Prostate gland (tissue), 2 donors: ENCODE measurements at regions not wholly inside any gene's neighbourhood (a gene's known extent, or its start where the extent isn't known, plus 50 kb on each side); places are given as distances from the start of the nearest gene placed in this dataset.

Experiments used
- POLR2A ChIP-seq: fragments of 450-650 bp; IDR thresholded peaks from one replicate; pipeline ENCODE4 v1.6.1; 2016; ENCODE audit warnings: antibody characterized with exemption, mild to moderate bottlenecking
- POLR2AphosphoS5 ChIP-seq: sonication (generic); formaldehyde crosslinking; IDR thresholded peaks from one replicate; pipeline ENCODE4 v1.6.1; 2017; ENCODE audit warnings: antibody characterized with exemption
- TF ChIP-seq, protein P1 (sequence below), 4 experiments: fragments of 200-600 bp in 2 of 4; fragments of 450-650 bp in 2 of 4; sonication (generic) in 2 of 4; IDR thresholded peaks; 1 replicate in 3 of 4; 2 replicates in 1 of 4; pipeline ENCODE4 v1.5.1; 2016 to 2019; ENCODE audit warnings: antibody characterized with exemption in 4 of 4, mild to moderate bottlenecking in 2 of 4, moderate library complexity in 2 of 4

DNA sequence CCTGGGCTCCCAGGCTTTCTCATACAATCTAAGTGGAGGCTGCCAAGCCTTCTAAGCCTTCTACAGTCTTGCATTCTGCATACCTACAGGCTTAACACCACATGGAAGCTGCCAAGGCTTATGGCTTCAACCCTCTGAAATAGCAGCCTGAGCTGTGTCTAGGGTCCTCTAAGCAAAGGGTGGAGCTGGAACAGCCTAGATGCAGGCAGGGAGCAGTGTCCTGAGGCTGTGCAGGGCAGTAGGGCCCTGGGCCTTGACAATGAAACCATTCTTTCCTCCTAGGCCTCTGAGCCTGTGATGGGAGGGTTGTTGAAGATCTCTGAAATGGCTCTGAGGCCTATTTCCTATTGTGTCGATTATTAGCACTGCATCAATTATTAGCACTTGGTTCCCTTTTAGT is 150.9 kb upstream of the GRK3 start:
- TF ChIP-seq POLR2A (no peak), POLR2AphosphoS5 (no peak)
- TF ChIP-seq, protein P1, sequence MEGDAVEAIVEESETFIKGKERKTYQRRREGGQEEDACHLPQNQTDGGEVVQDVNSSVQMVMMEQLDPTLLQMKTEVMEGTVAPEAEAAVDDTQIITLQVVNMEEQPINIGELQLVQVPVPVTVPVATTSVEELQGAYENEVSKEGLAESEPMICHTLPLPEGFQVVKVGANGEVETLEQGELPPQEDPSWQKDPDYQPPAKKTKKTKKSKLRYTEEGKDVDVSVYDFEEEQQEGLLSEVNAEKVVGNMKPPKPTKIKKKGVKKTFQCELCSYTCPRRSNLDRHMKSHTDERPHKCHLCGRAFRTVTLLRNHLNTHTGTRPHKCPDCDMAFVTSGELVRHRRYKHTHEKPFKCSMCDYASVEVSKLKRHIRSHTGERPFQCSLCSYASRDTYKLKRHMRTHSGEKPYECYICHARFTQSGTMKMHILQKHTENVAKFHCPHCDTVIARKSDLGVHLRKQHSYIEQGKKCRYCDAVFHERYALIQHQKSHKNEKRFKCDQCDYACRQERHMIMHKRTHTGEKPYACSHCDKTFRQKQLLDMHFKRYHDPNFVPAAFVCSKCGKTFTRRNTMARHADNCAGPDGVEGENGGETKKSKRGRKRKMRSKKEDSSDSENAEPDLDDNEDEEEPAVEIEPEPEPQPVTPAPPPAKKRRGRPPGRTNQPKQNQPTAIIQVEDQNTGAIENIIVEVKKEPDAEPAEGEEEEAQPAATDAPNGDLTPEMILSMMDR (IDR thresholded peaks at IDR 0.05) = no peak
